Ishikawa (cell line): ENCODE measurements at regions not wholly inside any gene's neighbourhood (a gene's known extent, or its start where the extent isn't known, plus 50 kb on each side); places are given as distances from the start of the nearest gene placed in this dataset.

Experiments
- EP300 ChIP-seq: IDR thresholded peaks from 2 replicates; pipeline ENCODE4 v1.6.1; 2012; ENCODE audit warnings: borderline replicate concordance
- TCF12 ChIP-seq: IDR thresholded peaks from 2 replicates; pipeline ENCODE4 v1.6.1; 2012; ENCODE audit warnings: low read depth
- TEAD4 ChIP-seq: IDR thresholded peaks from 2 replicates; pipeline ENCODE4 v1.6.1; 2012
- TF ChIP-seq, protein P1 (sequence below): IDR thresholded peaks from 2 replicates; pipeline ENCODE4 v1.6.1; 2012
- TF ChIP-seq, protein P2 (sequence below): IDR thresholded peaks from 2 replicates; pipeline ENCODE4 v1.6.1; 2012; ENCODE audit warnings: low read depth, mild to moderate bottlenecking
- TF ChIP-seq, protein P3 (sequence below): IDR thresholded peaks from 2 replicates; pipeline ENCODE4 v1.6.1; 2012

DNA sequence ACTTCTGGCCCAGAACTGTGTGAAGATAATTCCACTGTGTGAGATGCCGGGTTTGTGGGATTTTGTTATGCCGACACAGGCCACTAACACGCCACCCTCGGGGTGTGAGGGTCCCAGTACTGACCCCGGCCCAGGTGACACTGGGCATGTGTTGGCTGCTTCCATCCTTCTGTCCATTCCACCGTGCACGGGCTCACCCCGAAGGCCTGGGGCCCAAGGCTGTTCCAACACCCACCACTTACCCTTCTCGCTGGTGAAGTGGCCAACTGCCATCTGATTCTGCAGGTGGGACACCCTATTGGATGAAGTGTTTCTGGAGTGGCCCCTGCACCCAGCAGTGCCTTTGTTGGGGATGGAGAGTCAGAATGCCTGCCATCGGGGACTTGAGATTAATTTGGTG lies 1307.5 kb downstream of the BRD1 start:
- no peak for TF ChIP-seq TEAD4
- TF ChIP-seq EP300 = no peak
- TF ChIP-seq, protein P1, sequence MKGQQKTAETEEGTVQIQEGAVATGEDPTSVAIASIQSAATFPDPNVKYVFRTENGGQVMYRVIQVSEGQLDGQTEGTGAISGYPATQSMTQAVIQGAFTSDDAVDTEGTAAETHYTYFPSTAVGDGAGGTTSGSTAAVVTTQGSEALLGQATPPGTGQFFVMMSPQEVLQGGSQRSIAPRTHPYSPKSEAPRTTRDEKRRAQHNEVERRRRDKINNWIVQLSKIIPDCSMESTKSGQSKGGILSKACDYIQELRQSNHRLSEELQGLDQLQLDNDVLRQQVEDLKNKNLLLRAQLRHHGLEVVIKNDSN = no peak
- TF ChIP-seq, protein P2, sequence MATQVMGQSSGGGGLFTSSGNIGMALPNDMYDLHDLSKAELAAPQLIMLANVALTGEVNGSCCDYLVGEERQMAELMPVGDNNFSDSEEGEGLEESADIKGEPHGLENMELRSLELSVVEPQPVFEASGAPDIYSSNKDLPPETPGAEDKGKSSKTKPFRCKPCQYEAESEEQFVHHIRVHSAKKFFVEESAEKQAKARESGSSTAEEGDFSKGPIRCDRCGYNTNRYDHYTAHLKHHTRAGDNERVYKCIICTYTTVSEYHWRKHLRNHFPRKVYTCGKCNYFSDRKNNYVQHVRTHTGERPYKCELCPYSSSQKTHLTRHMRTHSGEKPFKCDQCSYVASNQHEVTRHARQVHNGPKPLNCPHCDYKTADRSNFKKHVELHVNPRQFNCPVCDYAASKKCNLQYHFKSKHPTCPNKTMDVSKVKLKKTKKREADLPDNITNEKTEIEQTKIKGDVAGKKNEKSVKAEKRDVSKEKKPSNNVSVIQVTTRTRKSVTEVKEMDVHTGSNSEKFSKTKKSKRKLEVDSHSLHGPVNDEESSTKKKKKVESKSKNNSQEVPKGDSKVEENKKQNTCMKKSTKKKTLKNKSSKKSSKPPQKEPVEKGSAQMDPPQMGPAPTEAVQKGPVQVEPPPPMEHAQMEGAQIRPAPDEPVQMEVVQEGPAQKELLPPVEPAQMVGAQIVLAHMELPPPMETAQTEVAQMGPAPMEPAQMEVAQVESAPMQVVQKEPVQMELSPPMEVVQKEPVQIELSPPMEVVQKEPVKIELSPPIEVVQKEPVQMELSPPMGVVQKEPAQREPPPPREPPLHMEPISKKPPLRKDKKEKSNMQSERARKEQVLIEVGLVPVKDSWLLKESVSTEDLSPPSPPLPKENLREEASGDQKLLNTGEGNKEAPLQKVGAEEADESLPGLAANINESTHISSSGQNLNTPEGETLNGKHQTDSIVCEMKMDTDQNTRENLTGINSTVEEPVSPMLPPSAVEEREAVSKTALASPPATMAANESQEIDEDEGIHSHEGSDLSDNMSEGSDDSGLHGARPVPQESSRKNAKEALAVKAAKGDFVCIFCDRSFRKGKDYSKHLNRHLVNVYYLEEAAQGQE = no peak
- TF ChIP-seq, protein P3, sequence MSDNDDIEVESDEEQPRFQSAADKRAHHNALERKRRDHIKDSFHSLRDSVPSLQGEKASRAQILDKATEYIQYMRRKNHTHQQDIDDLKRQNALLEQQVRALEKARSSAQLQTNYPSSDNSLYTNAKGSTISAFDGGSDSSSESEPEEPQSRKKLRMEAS = no peak
- TF ChIP-seq TCF12 = no peak
